ENCODE measurements at regions not wholly inside any gene's neighbourhood (a gene's known extent, or its start where the extent isn't known, plus 50 kb on each side); places are given as distances from the start of the nearest gene placed in this dataset.
A peak's percentile ranks its signal among the peaks of the same experiment; 100 is the strongest.

GRCh38 chr21:34260277-34261008 lies 103.4 kb upstream of the KCNE2 start:
- ATAC-seq (ENCODE audit: low FRiP score) = no peak
- Histone ChIP-seq H3K9me3 (ENCODE audit: control insufficient read depth, low read length) (peaks cover under 1% of the 10 kb centered on the region), H3K27ac (ENCODE audit: low read depth in 1 of 2, low read length in 2 of 2) (no peak overlapping the region), H3K36me3 (ENCODE audit: control insufficient read depth in 1 of 2, insufficient read depth in 2 of 2, low read length in 1 of 2) (no peaks in the 10 kb centered on the region), H3K4me1 (ENCODE audit: control insufficient read depth in 1 of 2, insufficient read depth in 2 of 2, low read length in 2 of 2) (no peaks in the 10 kb centered on the region), H3K27me3 (ENCODE audit: control insufficient read depth in 1 of 2, insufficient read depth in 2 of 2, low read length in 1 of 2) (no peaks in the 10 kb centered on the region), H3K4me3 (ENCODE audit: low read length in 2 of 2) (no peak overlapping the region)
- intact Hi-C loops (cut with DNase I) = no loop called here
- 80 to 84% methylated on average over 4 of the region's 4 CpGs for WGBS, 2 donors
- DNase-seq = no peak

- peak overlapping the region; percentile 42 to 69 for H3K27ac ChIP-seq (ENCODE audit: low read depth in 1 of 2, low read length in 2 of 2)
- peak; percentile 37 for ATAC-seq (ENCODE audit: low FRiP score)
Observed at GRCh38 chr21:34261841-34262468, 101.9 kb upstream of the KCNE2 start.

DNA sequence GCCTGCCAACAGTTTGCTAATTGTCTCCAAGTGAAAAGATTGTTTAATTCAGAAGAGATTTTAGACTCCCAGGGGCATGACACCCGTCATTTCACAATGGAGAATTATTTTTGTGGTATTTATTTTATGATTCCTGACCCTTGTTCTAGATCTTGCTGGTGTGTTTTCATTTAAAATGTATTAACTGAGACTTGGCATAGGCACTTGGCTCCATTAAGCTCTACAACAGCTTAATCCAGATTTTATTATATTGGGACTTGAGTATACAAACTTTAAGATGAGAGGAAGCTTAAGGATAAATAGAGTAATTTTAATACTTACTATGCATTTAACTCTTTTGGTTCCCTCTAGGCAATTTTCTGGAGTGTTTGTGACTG lies 101.3 kb upstream of the KCNE2 start:
- Histone ChIP-seq H3K36me3 (ENCODE audit: control insufficient read depth in 1 of 2, insufficient read depth in 2 of 2, low read length in 1 of 2) (no peaks in the 10 kb centered on the region), H3K9me3 (ENCODE audit: control insufficient read depth, low read length) (no peaks in the 10 kb centered on the region), H3K4me1 (ENCODE audit: control insufficient read depth in 1 of 2, insufficient read depth in 2 of 2, low read length in 2 of 2) (no peaks in the 10 kb centered on the region), H3K4me3 (ENCODE audit: low read length in 2 of 2) (no peak overlapping the region), H3K27me3 (ENCODE audit: control insufficient read depth in 1 of 2, insufficient read depth in 2 of 2, low read length in 1 of 2) (no peaks in the 10 kb centered on the region), H3K27ac (ENCODE audit: low read depth in 1 of 2, low read length in 2 of 2) (peak overlapping the region; percentile 42 to 69)
- WGBS, 2 donors = 0 to 5% methylated on average over 1 of the region's 1 CpG
- intact Hi-C loops (cut with DNase I) = no loop called here
- no peak for DNase-seq
- no peak for ATAC-seq (ENCODE audit: low FRiP score)

More at GRCh38 chr21:34261841-34262468, 101.9 kb upstream of the KCNE2 start:
- no peaks in the 10 kb centered on the region for H3K36me3 ChIP-seq (ENCODE audit: control insufficient read depth in 1 of 2, insufficient read depth in 2 of 2, low read length in 1 of 2)
- WGBS, 2 donors = 27 to 30% methylated on average over 8 of the region's 8 CpGs
- intact Hi-C loops (cut with DNase I) = no loop called here
- H3K4me3 ChIP-seq (ENCODE audit: low read length in 2 of 2) = no peak overlapping the region
- H3K9me3 ChIP-seq (ENCODE audit: control insufficient read depth, low read length) = no peaks in the 10 kb centered on the region
- H3K27me3 ChIP-seq (ENCODE audit: control insufficient read depth in 1 of 2, insufficient read depth in 2 of 2, low read length in 1 of 2) = no peaks in the 10 kb centered on the region
- H3K4me1 ChIP-seq (ENCODE audit: control insufficient read depth in 1 of 2, insufficient read depth in 2 of 2, low read length in 2 of 2) = no peaks in the 10 kb centered on the region
- no peak for DNase-seq

GRCh38 chr21:34263629-34264028 lies 100.2 kb upstream of the KCNE2 start:
- no peaks in the 10 kb centered on the region for H3K36me3 ChIP-seq (ENCODE audit: control insufficient read depth in 1 of 2, insufficient read depth in 2 of 2, low read length in 1 of 2)
- ATAC-seq (ENCODE audit: low FRiP score) = no peak
- 92 to 97% methylated on average over 2 of the region's 2 CpGs for WGBS, 2 donors
- no peaks in the 10 kb centered on the region for H3K4me1 ChIP-seq (ENCODE audit: control insufficient read depth in 1 of 2, insufficient read depth in 2 of 2, low read length in 2 of 2)
- intact Hi-C loops (cut with DNase I) = no loop called here
- no peak overlapping the region for H3K27ac ChIP-seq (ENCODE audit: low read depth in 1 of 2, low read length in 2 of 2)
- no peak overlapping the region for H3K4me3 ChIP-seq (ENCODE audit: low read length in 2 of 2)
- no peaks in the 10 kb centered on the region for H3K27me3 ChIP-seq (ENCODE audit: control insufficient read depth in 1 of 2, insufficient read depth in 2 of 2, low read length in 1 of 2)
- no peaks in the 10 kb centered on the region for H3K9me3 ChIP-seq (ENCODE audit: control insufficient read depth, low read length)
- DNase-seq = no peak

DNA sequence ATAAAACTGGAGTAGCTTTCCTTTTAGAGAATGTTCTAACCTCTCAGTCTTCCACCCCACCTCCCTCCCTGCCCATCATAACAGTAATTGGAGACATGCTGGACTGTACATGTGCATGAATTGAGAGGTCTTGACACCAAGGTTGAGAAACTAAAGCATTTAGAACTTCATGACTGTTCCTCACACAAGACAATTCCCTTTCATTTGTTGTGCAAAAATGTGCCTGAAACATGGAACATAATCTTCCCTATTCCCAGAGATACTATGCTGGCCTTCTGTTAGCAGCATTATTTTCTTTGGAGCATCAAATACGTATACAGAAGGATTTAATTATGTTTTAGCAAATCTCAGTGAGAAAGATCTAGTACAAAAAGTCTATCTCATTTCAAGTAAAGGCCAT lies 97.5 kb upstream of the KCNE2 start:
- 61 to 75% methylated on average over 1 of the region's 1 CpG for WGBS, 2 donors
- no peaks in the 10 kb centered on the region for H3K27me3 ChIP-seq (ENCODE audit: control insufficient read depth in 1 of 2, insufficient read depth in 2 of 2, low read length in 1 of 2)
- no peak for ATAC-seq (ENCODE audit: low FRiP score)
- DNase-seq = no peak
- H3K36me3 ChIP-seq (ENCODE audit: control insufficient read depth in 1 of 2, insufficient read depth in 2 of 2, low read length in 1 of 2) = no peaks in the 10 kb centered on the region
- H3K27ac ChIP-seq (ENCODE audit: low read depth in 1 of 2, low read length in 2 of 2) = no peak overlapping the region
- H3K4me3 ChIP-seq (ENCODE audit: low read length in 2 of 2) = no peak overlapping the region
- intact Hi-C loops (cut with DNase I) = no loop called here
- H3K9me3 ChIP-seq (ENCODE audit: control insufficient read depth, low read length) = no peaks in the 10 kb centered on the region
- no peaks in the 10 kb centered on the region for H3K4me1 ChIP-seq (ENCODE audit: control insufficient read depth in 1 of 2, insufficient read depth in 2 of 2, low read length in 2 of 2)

DNA sequence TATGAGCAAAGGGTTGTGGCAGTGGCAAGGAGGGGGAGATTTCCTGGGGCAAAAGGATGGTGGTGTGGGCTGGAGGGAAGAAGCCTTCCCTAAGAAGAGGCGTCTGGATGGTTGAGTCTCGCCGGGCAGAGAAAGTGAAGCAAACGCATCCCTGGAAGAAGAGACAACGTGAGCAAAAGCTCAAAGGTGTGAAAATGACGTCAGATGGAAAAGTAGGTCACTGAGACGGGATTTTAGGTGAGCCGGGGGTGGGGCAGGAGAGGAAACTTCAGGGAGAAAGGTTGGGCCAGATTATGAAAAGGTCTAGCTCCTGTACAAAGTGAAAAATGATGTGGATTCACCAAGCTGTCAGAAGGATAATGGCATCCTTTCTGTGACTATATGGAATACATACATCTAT lies 95.3 kb upstream of the KCNE2 start:
- Histone ChIP-seq H3K9me3 (ENCODE audit: control insufficient read depth, low read length) (no peaks in the 10 kb centered on the region), H3K27ac (ENCODE audit: low read depth in 1 of 2, low read length in 2 of 2) (no peak overlapping the region), H3K36me3 (ENCODE audit: control insufficient read depth in 1 of 2, insufficient read depth in 2 of 2, low read length in 1 of 2) (no peaks in the 10 kb centered on the region), H3K4me3 (ENCODE audit: low read length in 2 of 2) (no peak overlapping the region), H3K4me1 (ENCODE audit: control insufficient read depth in 1 of 2, insufficient read depth in 2 of 2, low read length in 2 of 2) (no peaks in the 10 kb centered on the region), H3K27me3 (ENCODE audit: control insufficient read depth in 1 of 2, insufficient read depth in 2 of 2, low read length in 1 of 2) (no peaks in the 10 kb centered on the region)
- DNase-seq = no peak
- intact Hi-C loops (cut with DNase I) = no loop called here
- ATAC-seq (ENCODE audit: low FRiP score) = no peak
- 93 to 96% methylated on average over 8 of the region's 8 CpGs for WGBS, 2 donors

DNA sequence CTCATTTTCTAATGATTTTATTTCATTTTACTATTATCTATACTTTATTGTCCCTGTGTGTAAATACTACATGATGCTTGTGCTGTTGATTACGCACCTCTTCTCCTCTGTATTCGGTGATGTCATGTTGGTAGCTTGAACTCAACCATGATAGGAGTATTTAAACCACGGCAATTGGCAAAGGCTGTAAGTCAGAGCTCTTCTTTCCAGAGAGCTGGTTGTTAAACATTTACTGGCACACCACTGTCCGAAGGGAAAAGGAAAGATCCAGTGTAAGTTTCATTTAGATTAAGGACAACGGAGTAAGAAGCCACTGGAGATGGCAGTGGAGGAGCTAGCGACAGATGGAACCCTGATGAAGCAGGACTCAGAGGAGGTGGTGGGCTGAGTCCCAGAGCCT lies 93.4 kb upstream of the KCNE2 start:
- intact Hi-C loops (cut with DNase I) = no loop called here
- Histone ChIP-seq H3K4me3 (ENCODE audit: low read length in 2 of 2) (no peak overlapping the region), H3K9me3 (ENCODE audit: control insufficient read depth, low read length) (no peaks in the 10 kb centered on the region), H3K27ac (ENCODE audit: low read depth in 1 of 2, low read length in 2 of 2) (no peak overlapping the region), H3K36me3 (ENCODE audit: control insufficient read depth in 1 of 2, insufficient read depth in 2 of 2, low read length in 1 of 2) (no peaks in the 10 kb centered on the region), H3K4me1 (ENCODE audit: control insufficient read depth in 1 of 2, insufficient read depth in 2 of 2, low read length in 2 of 2) (no peaks in the 10 kb centered on the region), H3K27me3 (ENCODE audit: control insufficient read depth in 1 of 2, insufficient read depth in 2 of 2, low read length in 1 of 2) (no peaks in the 10 kb centered on the region)
- DNase-seq (no peak), ATAC-seq (ENCODE audit: low FRiP score) (no peak)
- WGBS, 2 donors = 94 to 98% methylated on average over 6 of the region's 6 CpGs

GRCh38 chr21:34271189-34271851 lies 92.5 kb upstream of the KCNE2 start:
- DNase-seq (no peak), ATAC-seq (ENCODE audit: low FRiP score) (no peak)
- Histone ChIP-seq H3K4me1 (ENCODE audit: control insufficient read depth in 1 of 2, insufficient read depth in 2 of 2, low read length in 2 of 2) (no peaks in the 10 kb centered on the region), H3K9me3 (ENCODE audit: control insufficient read depth, low read length) (no peaks in the 10 kb centered on the region), H3K4me3 (ENCODE audit: low read length in 2 of 2) (no peak overlapping the region), H3K36me3 (ENCODE audit: control insufficient read depth in 1 of 2, insufficient read depth in 2 of 2, low read length in 1 of 2) (no peaks in the 10 kb centered on the region), H3K27ac (ENCODE audit: low read depth in 1 of 2, low read length in 2 of 2) (no peak overlapping the region), H3K27me3 (ENCODE audit: control insufficient read depth in 1 of 2, insufficient read depth in 2 of 2, low read length in 1 of 2) (no peaks in the 10 kb centered on the region)
- WGBS, 2 donors = 95 to 96% methylated on average over 2 of the region's 2 CpGs
- intact Hi-C loops (cut with DNase I) = no loop called here

DNA sequence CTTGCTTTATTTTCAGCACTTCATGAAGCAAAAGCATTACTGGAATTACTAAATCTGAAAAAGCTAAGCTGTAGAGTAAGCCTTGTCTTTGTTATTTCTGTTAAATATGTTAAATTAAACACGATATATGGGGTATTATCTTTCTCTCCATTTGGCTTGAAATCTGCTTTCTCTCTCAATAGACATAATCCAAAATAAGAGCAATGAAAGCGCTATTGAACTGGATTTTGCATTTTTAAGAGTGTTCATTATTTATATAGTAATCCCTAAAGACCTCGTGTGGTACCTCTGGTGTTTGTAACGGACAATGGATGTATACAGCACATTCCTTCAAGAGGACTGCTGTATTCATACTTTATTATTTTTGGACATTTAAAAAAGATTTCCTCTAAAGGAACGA lies 91.5 kb upstream of the KCNE2 start:
- WGBS, 2 donors = 84 to 89% methylated on average over 5 of the region's 5 CpGs
- ATAC-seq (ENCODE audit: low FRiP score) (no peak), DNase-seq (no peak)
- H3K27ac ChIP-seq (ENCODE audit: low read depth in 1 of 2, low read length in 2 of 2) = no peak overlapping the region
- intact Hi-C loops (cut with DNase I) = no loop called here
- H3K4me3 ChIP-seq (ENCODE audit: low read length in 2 of 2) = no peak overlapping the region
- H3K9me3 ChIP-seq (ENCODE audit: control insufficient read depth, low read length) = no peaks in the 10 kb centered on the region
- H3K4me1 ChIP-seq (ENCODE audit: control insufficient read depth in 1 of 2, insufficient read depth in 2 of 2, low read length in 2 of 2) = no peaks in the 10 kb centered on the region
- no peaks in the 10 kb centered on the region for H3K36me3 ChIP-seq (ENCODE audit: control insufficient read depth in 1 of 2, insufficient read depth in 2 of 2, low read length in 1 of 2)
- H3K27me3 ChIP-seq (ENCODE audit: control insufficient read depth in 1 of 2, insufficient read depth in 2 of 2, low read length in 1 of 2) = no peaks in the 10 kb centered on the region
